GM12892 (cell line): ENCODE measurements at regions not wholly inside any gene's neighbourhood (a gene's known extent, or its start where the extent isn't known, plus 50 kb on each side); places are given as distances from the start of the nearest gene placed in this dataset.

ENCODE experiments used
- POLR2A ChIP-seq: IDR thresholded peaks from 2 replicates; pipeline ENCODE4 v1.6.1; 2011; ENCODE audit warnings: low read depth, low read length, control low read depth
- TAF1 ChIP-seq: IDR thresholded peaks from 2 replicates; pipeline ENCODE4 v1.6.1; 2011; ENCODE audit warnings: low read depth, mild to moderate bottlenecking, control low read depth, low read length, borderline replicate concordance

DNA sequence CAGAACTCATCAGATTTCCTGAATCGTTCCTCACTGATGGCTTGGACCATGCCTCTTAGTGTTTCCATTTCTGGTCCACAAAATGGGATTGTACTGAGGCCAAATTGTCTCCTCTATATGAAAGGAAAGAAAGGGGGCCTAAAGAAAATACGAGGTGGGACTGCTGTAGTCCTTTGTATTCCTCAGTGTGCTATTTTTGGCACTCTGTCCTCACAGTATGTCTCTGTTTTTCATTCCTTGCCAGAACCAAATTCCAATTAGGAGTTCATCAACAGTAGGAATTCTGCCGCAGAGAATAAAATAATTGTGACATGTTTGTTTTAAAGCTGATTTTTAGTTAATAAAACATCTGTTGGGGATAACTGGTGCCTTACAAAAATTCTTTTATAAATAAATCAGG, 515.7 kb downstream of the SMARCA1 start:
- no peak for TF ChIP-seq POLR2A
- no peak for TF ChIP-seq TAF1
